ENCODE measurements at regions not wholly inside any gene's neighbourhood (a gene's known extent, or its start where the extent isn't known, plus 50 kb on each side); places are given as distances from the start of the nearest gene placed in this dataset.

DNA sequence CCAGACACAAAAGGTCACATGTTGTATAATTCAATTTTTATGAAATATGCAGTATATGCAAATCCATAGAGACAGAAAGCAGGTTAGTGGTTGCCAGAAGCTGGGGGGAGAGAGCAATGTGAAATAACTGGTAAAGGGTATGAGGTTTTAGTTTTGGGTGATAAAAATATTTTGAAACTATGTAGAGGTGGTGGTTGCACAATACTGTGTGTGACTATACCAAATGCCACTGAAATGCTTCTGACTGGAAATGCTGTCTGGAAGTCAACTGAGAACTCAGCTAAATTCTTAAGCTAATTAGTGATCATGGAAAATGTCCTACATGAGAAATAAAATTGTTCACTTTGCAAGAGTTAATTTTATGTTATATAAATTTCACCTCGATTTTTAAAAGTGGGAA is 65.3 kb upstream of the RXFP2 start:
- TF ChIP-seq, protein P1, sequence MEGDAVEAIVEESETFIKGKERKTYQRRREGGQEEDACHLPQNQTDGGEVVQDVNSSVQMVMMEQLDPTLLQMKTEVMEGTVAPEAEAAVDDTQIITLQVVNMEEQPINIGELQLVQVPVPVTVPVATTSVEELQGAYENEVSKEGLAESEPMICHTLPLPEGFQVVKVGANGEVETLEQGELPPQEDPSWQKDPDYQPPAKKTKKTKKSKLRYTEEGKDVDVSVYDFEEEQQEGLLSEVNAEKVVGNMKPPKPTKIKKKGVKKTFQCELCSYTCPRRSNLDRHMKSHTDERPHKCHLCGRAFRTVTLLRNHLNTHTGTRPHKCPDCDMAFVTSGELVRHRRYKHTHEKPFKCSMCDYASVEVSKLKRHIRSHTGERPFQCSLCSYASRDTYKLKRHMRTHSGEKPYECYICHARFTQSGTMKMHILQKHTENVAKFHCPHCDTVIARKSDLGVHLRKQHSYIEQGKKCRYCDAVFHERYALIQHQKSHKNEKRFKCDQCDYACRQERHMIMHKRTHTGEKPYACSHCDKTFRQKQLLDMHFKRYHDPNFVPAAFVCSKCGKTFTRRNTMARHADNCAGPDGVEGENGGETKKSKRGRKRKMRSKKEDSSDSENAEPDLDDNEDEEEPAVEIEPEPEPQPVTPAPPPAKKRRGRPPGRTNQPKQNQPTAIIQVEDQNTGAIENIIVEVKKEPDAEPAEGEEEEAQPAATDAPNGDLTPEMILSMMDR (IDR thresholded peaks at IDR 0.05; ENCODE audit: low read depth, low read length, missing input control): no peak
- TF ChIP-seq RXRA (IDR thresholded peaks at IDR 0.05): no peak
- no peak for TF ChIP-seq TAF1 (conservative IDR thresholded peaks at IDR 0.05)
- TF ChIP-seq, protein P2, sequence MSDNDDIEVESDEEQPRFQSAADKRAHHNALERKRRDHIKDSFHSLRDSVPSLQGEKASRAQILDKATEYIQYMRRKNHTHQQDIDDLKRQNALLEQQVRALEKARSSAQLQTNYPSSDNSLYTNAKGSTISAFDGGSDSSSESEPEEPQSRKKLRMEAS (IDR thresholded peaks at IDR 0.05): no peak
- TF ChIP-seq HNF4A (conservative IDR thresholded peaks at IDR 0.05): no peak
- TF ChIP-seq, protein P3, sequence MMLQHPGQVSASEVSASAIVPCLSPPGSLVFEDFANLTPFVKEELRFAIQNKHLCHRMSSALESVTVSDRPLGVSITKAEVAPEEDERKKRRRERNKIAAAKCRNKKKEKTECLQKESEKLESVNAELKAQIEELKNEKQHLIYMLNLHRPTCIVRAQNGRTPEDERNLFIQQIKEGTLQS (IDR thresholded peaks at IDR 0.05): no peak
- no peak for TF ChIP-seq FOXA1 (IDR thresholded peaks at IDR 0.05)
- TF ChIP-seq EGR1 (IDR thresholded peaks at IDR 0.05; ENCODE audit: low read depth in 2 of 2): no peak
